Stimulated activated CD4-positive, alpha-beta T cell treated with anti-CD3 and anti-CD28 coated beads, Interleukin-4, amount 100 ng/mL, for 4 hours (primary cell): ENCODE measurements at regions not wholly inside any gene's neighbourhood (a gene's known extent, or its start where the extent isn't known, plus 50 kb on each side); places are given as distances from the start of the nearest gene placed in this dataset.

Experiments
- DNase-seq, 2 experiments: peaks; one replicate each; pipeline ENCODE4 v3.0.0-alpha.2; 2020

- DNase-seq, result no peak
Measured at GRCh38 chr12:41737423-41737822, 407.3 kb downstream of the GXYLT1 start.

DNA sequence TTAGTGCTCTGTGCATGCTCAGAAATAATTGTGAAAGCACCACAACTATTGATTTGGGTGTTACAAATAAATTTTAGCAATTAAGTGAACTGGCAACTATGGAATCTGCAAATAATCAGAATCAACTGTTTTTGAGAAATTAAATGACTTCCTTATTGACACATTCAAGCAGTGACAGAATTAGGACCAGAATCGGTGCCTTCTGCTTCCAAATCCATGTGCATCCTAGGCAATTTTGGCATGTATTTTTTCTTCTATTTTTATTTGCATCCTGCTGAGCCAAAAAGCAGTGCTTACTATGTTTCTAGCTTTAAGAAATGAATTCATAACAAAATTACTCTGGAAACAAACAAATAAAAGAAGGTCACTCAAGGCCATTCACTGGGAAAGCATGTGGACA, 408.2 kb downstream of the GXYLT1 start:
- no peak for DNase-seq

DNA sequence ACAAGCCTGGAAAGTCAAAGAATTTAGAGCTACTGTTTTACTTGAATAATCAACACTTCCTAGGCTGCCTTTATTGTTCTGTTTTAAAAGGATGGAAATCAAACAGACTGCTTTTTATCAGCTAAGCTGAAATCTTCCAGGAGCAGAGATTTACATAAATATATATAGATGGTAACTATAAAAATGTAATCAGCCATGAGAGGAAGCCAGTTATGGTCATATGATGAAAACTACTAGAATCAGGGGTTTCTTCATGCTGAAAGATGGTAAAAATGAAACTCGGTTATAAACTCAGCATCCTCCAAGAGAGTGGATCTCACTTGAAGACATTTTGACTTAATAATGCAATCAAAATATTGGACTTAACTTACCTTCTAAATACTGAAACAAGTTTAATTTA, 413.0 kb downstream of the GXYLT1 start:
- no peak for DNase-seq

- no peak for DNase-seq
Measured at GRCh38 chr12:41731061-41731460, 413.6 kb downstream of the GXYLT1 start.

- no peak for DNase-seq
Measured at GRCh38 chr12:41724216-41724615, 420.5 kb downstream of the GXYLT1 start.

- no peak for DNase-seq
Measured at GRCh38 chr12:41719214-41719613, 425.5 kb downstream of the GXYLT1 start.

DNA sequence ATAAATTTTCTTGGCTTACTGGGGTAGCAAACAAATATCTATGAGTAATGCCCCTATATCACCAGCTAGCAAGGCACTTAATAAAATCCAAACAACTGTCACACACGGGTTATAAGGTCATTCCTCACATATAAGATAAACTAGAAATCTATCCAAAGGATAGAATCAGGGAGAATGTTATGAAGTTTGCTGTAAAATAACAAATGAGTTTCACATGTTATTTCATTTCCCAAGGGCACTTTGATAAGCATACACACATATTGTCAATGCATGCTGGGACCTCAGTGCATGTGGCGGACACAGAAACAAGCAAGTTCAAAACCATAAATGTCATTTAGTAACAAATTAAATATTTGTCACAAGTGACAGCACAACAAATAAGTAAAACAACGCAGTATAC, 429.4 kb downstream of the GXYLT1 start:
- DNase-seq, result no peak

DNA sequence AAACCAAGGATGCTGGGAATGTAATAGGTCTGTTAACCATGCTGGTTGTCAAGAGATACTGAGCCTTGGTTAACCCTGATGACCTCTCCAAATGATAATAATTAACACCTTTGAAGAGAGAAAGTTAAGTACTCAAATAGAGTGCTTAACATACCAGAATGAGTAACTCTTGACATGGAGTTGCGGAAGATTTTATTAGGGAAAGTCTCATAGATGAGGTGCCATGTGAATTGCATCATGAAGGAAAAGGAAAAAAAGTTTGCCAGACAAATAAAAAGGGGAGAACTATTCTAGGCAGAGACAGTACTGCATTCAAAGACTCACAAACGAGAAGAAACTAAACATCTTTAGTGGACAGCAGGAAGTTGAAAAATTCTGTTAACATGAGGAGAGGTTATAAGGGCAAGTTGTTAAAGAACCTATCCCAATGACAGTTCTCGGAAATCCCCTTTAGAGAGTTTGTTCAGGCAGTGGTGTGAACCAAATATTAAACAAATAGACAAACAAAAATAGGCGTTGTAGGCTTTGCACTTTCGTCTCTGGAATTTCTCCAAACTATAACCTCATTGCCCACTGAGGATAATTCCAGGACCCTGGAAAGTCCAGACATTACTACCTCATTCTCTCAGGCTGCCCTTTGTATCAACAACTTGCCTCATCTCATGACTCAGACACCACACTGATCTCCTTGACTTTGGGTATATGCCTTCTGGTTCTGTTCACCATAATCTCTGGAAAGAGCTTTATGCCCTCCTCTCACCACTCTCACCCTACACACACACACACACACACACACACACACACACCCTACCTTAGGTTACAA, 435.0 kb downstream of the GXYLT1 start:
- DNase-seq, result no peak

- no peak for DNase-seq
Measured at GRCh38 chr12:41709012-41709411, 435.7 kb downstream of the GXYLT1 start.

- DNase-seq, result no peak
Measured at GRCh38 chr12:41706376-41706775, 438.3 kb downstream of the GXYLT1 start.

DNA sequence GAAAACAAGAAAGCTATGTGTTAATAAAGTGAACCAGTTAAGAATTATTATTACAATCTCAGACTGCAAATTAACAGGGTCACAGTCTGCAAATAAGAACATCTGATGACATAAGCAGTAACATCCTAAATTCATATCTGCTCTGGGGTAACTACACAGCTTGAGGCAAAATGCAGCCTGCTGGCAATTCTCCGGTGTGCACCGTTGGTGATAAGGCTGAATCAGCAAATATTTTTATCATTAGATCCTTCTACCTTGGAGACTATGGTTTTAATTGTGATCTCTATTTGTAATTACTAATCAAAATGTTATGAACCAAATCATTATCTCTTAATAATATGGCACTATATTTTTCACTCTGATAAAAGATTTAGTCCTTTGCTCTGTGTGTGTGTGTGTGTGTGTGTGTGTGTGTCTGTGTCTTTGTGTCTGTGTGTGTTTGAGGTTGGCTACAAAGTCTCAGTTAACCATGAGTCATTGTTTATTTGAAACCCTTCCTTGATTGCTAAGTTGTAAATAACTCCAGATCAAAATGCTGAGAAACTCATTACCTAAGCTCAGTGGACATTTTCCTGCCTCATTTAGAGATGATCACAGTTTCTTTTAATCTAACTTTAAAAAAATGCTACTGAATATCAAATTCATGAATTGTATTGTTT, 442.6 kb downstream of the GXYLT1 start:
- DNase-seq, result no peak

GRCh38 chr12:41700940-41701339, 443.7 kb downstream of the GXYLT1 start:
- DNase-seq, result no peak

- no peak for DNase-seq
Measured at GRCh38 chr12:41699658-41700057, 445.0 kb downstream of the GXYLT1 start.

DNA sequence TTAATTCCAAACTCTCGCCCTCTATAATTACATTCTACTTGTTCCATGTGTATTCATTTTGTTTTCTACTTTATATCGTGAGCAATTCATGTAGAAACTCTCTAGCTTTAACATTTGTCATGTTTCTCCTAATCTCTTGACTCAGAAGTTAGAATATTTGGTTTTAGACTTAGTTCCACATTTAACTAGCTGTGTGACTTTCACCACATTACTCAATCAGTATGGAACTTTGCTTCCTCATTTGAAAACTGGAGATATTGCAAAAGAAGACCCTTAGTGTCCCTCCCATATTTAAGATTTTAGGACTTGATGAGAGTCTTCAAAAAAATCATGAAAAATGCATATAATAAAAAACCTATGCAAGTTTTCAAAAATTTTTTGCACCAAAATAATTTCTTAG, 447.5 kb downstream of the GXYLT1 start:
- no peak for DNase-seq

- DNase-seq, result no peak
Measured at GRCh38 chr12:41684997-41685396, 459.7 kb downstream of the GXYLT1 start.

- DNase-seq, result no peak
Measured at GRCh38 chr12:41683513-41684240, 461.0 kb downstream of the GXYLT1 start.

DNA sequence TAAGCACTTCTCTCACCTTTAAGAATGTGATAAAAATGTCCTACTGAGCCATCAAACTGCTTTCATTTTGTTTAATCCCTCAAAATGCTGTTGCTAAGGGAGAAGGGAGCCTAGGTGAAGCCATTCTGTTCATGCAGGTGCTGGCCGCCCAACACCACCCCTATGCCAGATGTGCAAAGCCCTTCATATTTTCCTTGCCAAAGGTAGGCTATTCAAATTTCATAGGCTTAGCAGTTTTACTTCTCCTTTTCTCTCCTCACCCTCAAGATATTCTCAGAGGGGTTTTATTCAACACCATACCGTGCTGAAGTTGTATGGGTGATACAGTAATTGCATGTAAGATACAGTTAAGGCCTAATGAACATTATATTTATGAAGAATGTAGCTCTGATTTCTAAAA, 461.7 kb downstream of the GXYLT1 start:
- no peak for DNase-seq

GRCh38 chr12:41681898-41682297, 462.8 kb downstream of the GXYLT1 start:
- DNase-seq, result no peak

GRCh38 chr12:41680155-41680554, 464.5 kb downstream of the GXYLT1 start:
- DNase-seq, result no peak

- no peak for DNase-seq
Measured at GRCh38 chr12:41663598-41664265, 475.6 kb downstream of the PDZRN4 start.

DNA sequence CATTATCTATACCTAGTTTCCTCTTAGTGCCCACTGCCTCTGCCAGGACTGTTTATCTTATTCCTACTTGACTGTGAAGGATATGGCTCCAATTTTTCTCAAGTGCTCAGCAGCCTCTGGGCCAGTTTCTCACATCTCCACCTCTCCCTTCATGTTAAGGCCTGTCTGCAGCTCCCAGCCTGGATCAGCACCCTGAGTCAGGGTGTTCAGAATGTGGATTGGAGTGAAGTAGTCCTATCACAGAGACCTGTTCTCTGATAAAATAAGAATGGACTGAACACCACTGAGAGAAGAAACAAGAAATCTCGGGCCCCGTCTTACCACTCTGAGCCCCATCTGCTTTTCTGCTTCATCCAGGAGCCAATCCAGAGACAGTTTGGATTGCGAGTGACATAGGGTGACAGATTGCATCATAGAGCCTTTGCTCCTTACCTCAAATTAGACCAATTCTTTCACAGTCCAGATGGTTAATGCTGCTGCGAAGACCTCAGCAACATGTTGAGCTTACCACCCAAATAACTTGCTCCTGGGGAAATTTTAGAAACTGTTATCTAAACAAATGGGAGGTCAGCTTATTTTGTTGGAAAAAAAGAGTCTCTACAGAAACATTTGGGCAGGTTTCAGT, 473.1 kb downstream of the PDZRN4 start:
- DNase-seq, result no peak

GRCh38 chr12:41656454-41656853, 468.3 kb downstream of the PDZRN4 start:
- no peak for DNase-seq
